Gastrocnemius medialis (tissue), 4 donors: ENCODE measurements at regions not wholly inside any gene's neighbourhood (a gene's known extent, or its start where the extent isn't known, plus 50 kb on each side); places are given as distances from the start of the nearest gene placed in this dataset.

Experiments used
- POLR2A ChIP-seq, 2 donors: fragments of 450-650 bp; IDR thresholded peaks; one replicate each; pipeline ENCODE4 v1.6.1; 2017; ENCODE audit warnings: antibody characterized with exemption in 2 of 2, mild to moderate bottlenecking in 2 of 2, moderate library complexity in 2 of 2
- TF ChIP-seq, protein P1 (sequence below), 5 experiments: fragments of 450-650 bp in 3 of 5; fragments of 200-600 bp in 2 of 5; sonication (generic) in 2 of 5; IDR thresholded peaks in 4 of 5; conservative IDR thresholded peaks in 1 of 5; 1 replicate in 4 of 5; 2 replicates in 1 of 5; pipeline ENCODE4 v1.5.1; 2016 to 2019; ENCODE audit warnings: antibody characterized with exemption in 5 of 5, mild to moderate bottlenecking in 3 of 5, moderate library complexity in 3 of 5

DNA sequence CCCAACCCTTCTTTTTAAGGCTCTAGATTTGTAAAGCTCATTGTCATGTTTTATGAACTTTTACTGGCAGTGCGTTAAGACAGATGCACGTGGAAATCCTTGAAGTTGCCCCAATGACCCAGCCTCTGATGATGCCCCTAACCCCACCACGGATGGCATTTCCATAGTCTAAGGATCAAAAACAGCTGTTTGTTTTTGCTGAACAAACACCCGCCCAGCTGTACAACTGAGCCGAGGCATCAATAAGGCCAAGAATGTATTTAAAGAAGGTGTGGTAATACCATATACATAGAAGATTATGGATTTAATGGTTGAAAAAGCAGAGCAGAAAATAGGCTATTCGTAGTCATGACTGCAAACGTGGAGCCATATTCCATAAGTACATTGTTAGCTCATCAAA lies 83.7 kb downstream of the SALL1 start:
- TF ChIP-seq, protein P1, sequence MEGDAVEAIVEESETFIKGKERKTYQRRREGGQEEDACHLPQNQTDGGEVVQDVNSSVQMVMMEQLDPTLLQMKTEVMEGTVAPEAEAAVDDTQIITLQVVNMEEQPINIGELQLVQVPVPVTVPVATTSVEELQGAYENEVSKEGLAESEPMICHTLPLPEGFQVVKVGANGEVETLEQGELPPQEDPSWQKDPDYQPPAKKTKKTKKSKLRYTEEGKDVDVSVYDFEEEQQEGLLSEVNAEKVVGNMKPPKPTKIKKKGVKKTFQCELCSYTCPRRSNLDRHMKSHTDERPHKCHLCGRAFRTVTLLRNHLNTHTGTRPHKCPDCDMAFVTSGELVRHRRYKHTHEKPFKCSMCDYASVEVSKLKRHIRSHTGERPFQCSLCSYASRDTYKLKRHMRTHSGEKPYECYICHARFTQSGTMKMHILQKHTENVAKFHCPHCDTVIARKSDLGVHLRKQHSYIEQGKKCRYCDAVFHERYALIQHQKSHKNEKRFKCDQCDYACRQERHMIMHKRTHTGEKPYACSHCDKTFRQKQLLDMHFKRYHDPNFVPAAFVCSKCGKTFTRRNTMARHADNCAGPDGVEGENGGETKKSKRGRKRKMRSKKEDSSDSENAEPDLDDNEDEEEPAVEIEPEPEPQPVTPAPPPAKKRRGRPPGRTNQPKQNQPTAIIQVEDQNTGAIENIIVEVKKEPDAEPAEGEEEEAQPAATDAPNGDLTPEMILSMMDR (IDR thresholded peaks at IDR 0.05 in 4 of 5, conservative IDR thresholded peaks at IDR 0.05 in 1 of 5), result no peak
- TF ChIP-seq POLR2A (IDR thresholded peaks at IDR 0.05), result no peak
